HEK293 (cell line): ENCODE measurements at regions not wholly inside any gene's neighbourhood (a gene's known extent, or its start where the extent isn't known, plus 50 kb on each side); places are given as distances from the start of the nearest gene placed in this dataset.

Experiments used
- CTCF ChIA-PET: fragments of 350-600 bp; formaldehyde crosslinking; extraction: SDS; loops from one replicate; lab custom pipeline; 2021; ENCODE audit warnings: antibody characterized with exemption; lab: Yijun Ruan, JAX
- POLR2A ChIA-PET: fragments of 300-600 bp; formaldehyde crosslinking; extraction: SDS; loops from one replicate; lab custom pipeline; 2020; ENCODE audit warnings: antibody characterized with exemption, inconsistent platforms; lab: Yijun Ruan, JAX
- H3K27ac ChIP-seq: fragments of 200-500 bp; sonication (Bioruptor generic); 2 replicates; pipeline ENCODE4 v1.5.1; 2014; ENCODE audit warnings: low read depth, low read length, control low read depth, inconsistent platforms; ENCODE audit errors: extremely low read depth
- H3K36me3 ChIP-seq, 2 experiments: fragments of 200-500 bp in 1 of 2; sonication (Bioruptor generic) in 1 of 2; 1 replicate in 1 of 2; 2 replicates in 1 of 2; pipeline ENCODE4 v1.5.1; 2014 to 2017; ENCODE audit warnings: inconsistent platforms in 2 of 2, low read length in 2 of 2; ENCODE audit not compliant: control insufficient read depth in 2 of 2, insufficient read depth in 1 of 2
- H3K4me1 ChIP-seq: fragments of 200-500 bp; sonication (Bioruptor generic); 2 replicates; pipeline ENCODE4 v1.5.1; 2014; ENCODE audit warnings: mild to moderate bottlenecking, low read length, inconsistent platforms; ENCODE audit not compliant: control insufficient read depth, insufficient read depth
- H3K4me3 ChIP-seq: 2 replicates; pipeline ENCODE4 v1.5.1; 2011; ENCODE audit warnings: low read depth, mild to moderate bottlenecking, control low read depth, low read length, moderate library complexity
- H3K9me3 ChIP-seq: fragments of 200-500 bp; sonication (Bioruptor generic); 2 replicates; pipeline ENCODE4 v1.5.1; 2014; ENCODE audit warnings: low read depth, low read length, inconsistent platforms; ENCODE audit not compliant: control insufficient read depth, insufficient read depth
- KLF16 ChIP-seq: fragments of 450-650 bp; formaldehyde crosslinking; IDR thresholded peaks from 2 replicates; pipeline ENCODE4 v1.5.1; 2017; ENCODE audit warnings: missing biosample characterization, missing genetic modification characterization
- KLF8 ChIP-seq: fragments of 450-650 bp; formaldehyde crosslinking; IDR thresholded peaks from 2 replicates; pipeline ENCODE4 v1.5.1; 2016; ENCODE audit warnings: missing biosample characterization, missing genetic modification characterization
- KLF9 ChIP-seq: fragments of 450-650 bp; formaldehyde crosslinking; IDR thresholded peaks from 2 replicates; pipeline ENCODE4 v1.5.1; 2016; ENCODE audit warnings: missing biosample characterization, missing genetic modification characterization, low read depth
- SETDB1 ChIP-seq: IDR thresholded peaks from one replicate; pipeline ENCODE4 v1.6.1; 2017; ENCODE audit warnings: mild to moderate bottlenecking, low read length, moderate library complexity, mixed read lengths; ENCODE audit not compliant: insufficient read length
- ZNF37A ChIP-seq: fragments of 450-650 bp; IDR thresholded peaks from 2 replicates; pipeline ENCODE4 v1.5.1; 2018; ENCODE audit warnings: missing biosample characterization, missing genetic modification characterization
- ZNF398 ChIP-seq: fragments of 450-650 bp; formaldehyde crosslinking; IDR thresholded peaks from 2 replicates; pipeline ENCODE4 v1.5.1; 2017; ENCODE audit warnings: missing biosample characterization, missing genetic modification characterization
- ZNF404 ChIP-seq: fragments of 450-650 bp; formaldehyde crosslinking; IDR thresholded peaks from 2 replicates; pipeline ENCODE4 v1.5.1; 2017; ENCODE audit warnings: missing biosample characterization, missing genetic modification characterization
- ZNF433 ChIP-seq: fragments of 450-650 bp; formaldehyde crosslinking; IDR thresholded peaks from 2 replicates; pipeline ENCODE4 v1.5.1; 2016; ENCODE audit warnings: missing biosample characterization, missing genetic modification characterization, low read depth
- ZNF501 ChIP-seq: fragments of 450-650 bp; formaldehyde crosslinking; IDR thresholded peaks from 2 replicates; pipeline ENCODE4 v1.5.1; 2016; ENCODE audit warnings: missing biosample characterization, missing genetic modification characterization
- ZNF555 ChIP-seq: fragments of 450-650 bp; formaldehyde crosslinking; conservative IDR thresholded peaks from 2 replicates; pipeline ENCODE4 v1.5.1; 2017; ENCODE audit warnings: missing biosample characterization, mild to moderate bottlenecking, missing genetic modification characterization, inconsistent platforms
- ZNF776 ChIP-seq: fragments of 450-650 bp; formaldehyde crosslinking; IDR thresholded peaks from 2 replicates; pipeline ENCODE4 v1.5.0; 2017; ENCODE audit warnings: missing biosample characterization, missing genetic modification characterization, borderline replicate concordance
- ZNF777 ChIP-seq: fragments of 450-650 bp; formaldehyde crosslinking; IDR thresholded peaks from 2 replicates; pipeline ENCODE4 v1.5.1; 2017; ENCODE audit warnings: missing biosample characterization, missing genetic modification characterization, borderline replicate concordance
- ZNF843 ChIP-seq: fragments of 450-650 bp; formaldehyde crosslinking; IDR thresholded peaks from 2 replicates; pipeline ENCODE4 v1.5.1; 2016; ENCODE audit warnings: missing biosample characterization, missing genetic modification characterization
- ZSCAN5A ChIP-seq: fragments of 450-650 bp; formaldehyde crosslinking; IDR thresholded peaks from 2 replicates; pipeline ENCODE4 v1.5.1; 2016; ENCODE audit warnings: missing biosample characterization, missing genetic modification characterization
- TF ChIP-seq, protein P1 (sequence below): fragments of 450-650 bp; formaldehyde crosslinking; IDR thresholded peaks from 2 replicates; pipeline ENCODE4 v1.5.1; 2016; ENCODE audit warnings: missing biosample characterization, missing genetic modification characterization
- TF ChIP-seq, protein P2 (sequence below): fragments of 450-650 bp; formaldehyde crosslinking; IDR thresholded peaks from 2 replicates; pipeline ENCODE4 v1.5.1; 2016; ENCODE audit warnings: missing biosample characterization, missing genetic modification characterization
- TF ChIP-seq, protein P3 (sequence below): fragments of 450-650 bp; formaldehyde crosslinking; optimal IDR thresholded peaks from 2 replicates; pipeline ENCODE3; 2016; ENCODE audit warnings: missing biosample characterization, mild to moderate bottlenecking, missing genetic modification characterization
- TF ChIP-seq, protein P4 (sequence below): fragments of 450-650 bp; formaldehyde crosslinking; IDR thresholded peaks from 2 replicates; pipeline ENCODE4 v1.5.1; 2016; ENCODE audit warnings: missing biosample characterization, missing genetic modification characterization
- TF ChIP-seq, protein P5 (sequence below): fragments of 450-650 bp; formaldehyde crosslinking; IDR thresholded peaks from 2 replicates; pipeline ENCODE4 v1.5.1; 2016; ENCODE audit warnings: missing biosample characterization, missing genetic modification characterization

GRCh38 chr2:158740621-158741020 lies 54.5 kb upstream of the DAPL1 start:
- Histone ChIP-seq H3K36me3 (no peaks in the 10 kb centered on the region), H3K27ac (no peak overlapping the region), H3K4me1 (no peaks in the 10 kb centered on the region), H3K9me3 (no peaks in the 10 kb centered on the region), H3K4me3 (no peak overlapping the region)
- POLR2A ChIA-PET, result no interaction called here
- TF ChIP-seq, protein P1, sequence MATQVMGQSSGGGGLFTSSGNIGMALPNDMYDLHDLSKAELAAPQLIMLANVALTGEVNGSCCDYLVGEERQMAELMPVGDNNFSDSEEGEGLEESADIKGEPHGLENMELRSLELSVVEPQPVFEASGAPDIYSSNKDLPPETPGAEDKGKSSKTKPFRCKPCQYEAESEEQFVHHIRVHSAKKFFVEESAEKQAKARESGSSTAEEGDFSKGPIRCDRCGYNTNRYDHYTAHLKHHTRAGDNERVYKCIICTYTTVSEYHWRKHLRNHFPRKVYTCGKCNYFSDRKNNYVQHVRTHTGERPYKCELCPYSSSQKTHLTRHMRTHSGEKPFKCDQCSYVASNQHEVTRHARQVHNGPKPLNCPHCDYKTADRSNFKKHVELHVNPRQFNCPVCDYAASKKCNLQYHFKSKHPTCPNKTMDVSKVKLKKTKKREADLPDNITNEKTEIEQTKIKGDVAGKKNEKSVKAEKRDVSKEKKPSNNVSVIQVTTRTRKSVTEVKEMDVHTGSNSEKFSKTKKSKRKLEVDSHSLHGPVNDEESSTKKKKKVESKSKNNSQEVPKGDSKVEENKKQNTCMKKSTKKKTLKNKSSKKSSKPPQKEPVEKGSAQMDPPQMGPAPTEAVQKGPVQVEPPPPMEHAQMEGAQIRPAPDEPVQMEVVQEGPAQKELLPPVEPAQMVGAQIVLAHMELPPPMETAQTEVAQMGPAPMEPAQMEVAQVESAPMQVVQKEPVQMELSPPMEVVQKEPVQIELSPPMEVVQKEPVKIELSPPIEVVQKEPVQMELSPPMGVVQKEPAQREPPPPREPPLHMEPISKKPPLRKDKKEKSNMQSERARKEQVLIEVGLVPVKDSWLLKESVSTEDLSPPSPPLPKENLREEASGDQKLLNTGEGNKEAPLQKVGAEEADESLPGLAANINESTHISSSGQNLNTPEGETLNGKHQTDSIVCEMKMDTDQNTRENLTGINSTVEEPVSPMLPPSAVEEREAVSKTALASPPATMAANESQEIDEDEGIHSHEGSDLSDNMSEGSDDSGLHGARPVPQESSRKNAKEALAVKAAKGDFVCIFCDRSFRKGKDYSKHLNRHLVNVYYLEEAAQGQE, result no peak
- TF ChIP-seq KLF8, result no peak
- TF ChIP-seq ZNF843 (tag by site-specific recombination), result no peak
- TF ChIP-seq, protein P2, sequence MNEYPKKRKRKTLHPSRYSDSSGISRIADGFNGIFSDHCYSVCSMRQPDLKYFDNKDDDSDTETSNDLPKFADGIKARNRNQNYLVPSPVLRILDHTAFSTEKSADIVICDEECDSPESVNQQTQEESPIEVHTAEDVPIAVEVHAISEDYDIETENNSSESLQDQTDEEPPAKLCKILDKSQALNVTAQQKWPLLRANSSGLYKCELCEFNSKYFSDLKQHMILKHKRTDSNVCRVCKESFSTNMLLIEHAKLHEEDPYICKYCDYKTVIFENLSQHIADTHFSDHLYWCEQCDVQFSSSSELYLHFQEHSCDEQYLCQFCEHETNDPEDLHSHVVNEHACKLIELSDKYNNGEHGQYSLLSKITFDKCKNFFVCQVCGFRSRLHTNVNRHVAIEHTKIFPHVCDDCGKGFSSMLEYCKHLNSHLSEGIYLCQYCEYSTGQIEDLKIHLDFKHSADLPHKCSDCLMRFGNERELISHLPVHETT (tag by site-specific recombination), result no peak
- TF ChIP-seq KLF9 (tag by site-specific recombination), result no peak
- no peak for TF ChIP-seq KLF16 (tag by site-specific recombination)
- TF ChIP-seq, protein P3, sequence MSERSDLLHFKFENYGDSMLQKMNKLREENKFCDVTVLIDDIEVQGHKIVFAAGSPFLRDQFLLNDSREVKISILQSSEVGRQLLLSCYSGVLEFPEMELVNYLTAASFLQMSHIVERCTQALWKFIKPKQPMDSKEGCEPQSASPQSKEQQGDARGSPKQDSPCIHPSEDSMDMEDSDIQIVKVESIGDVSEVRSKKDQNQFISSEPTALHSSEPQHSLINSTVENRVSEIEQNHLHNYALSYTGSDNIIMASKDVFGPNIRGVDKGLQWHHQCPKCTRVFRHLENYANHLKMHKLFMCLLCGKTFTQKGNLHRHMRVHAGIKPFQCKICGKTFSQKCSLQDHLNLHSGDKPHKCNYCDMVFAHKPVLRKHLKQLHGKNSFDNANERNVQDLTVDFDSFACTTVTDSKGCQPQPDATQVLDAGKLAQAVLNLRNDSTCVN (tag by site-specific recombination), result no peak
- no peak for TF ChIP-seq ZNF433 (tag by site-specific recombination)
- no peak for TF ChIP-seq ZNF501 (tag by site-specific recombination)
- TF ChIP-seq ZNF404 (tag by site-specific recombination), result no peak
- no peak for TF ChIP-seq ZNF555
- no peak for TF ChIP-seq SETDB1
- no peak for TF ChIP-seq ZNF776 (tag by site-specific recombination)
- TF ChIP-seq, protein P4, sequence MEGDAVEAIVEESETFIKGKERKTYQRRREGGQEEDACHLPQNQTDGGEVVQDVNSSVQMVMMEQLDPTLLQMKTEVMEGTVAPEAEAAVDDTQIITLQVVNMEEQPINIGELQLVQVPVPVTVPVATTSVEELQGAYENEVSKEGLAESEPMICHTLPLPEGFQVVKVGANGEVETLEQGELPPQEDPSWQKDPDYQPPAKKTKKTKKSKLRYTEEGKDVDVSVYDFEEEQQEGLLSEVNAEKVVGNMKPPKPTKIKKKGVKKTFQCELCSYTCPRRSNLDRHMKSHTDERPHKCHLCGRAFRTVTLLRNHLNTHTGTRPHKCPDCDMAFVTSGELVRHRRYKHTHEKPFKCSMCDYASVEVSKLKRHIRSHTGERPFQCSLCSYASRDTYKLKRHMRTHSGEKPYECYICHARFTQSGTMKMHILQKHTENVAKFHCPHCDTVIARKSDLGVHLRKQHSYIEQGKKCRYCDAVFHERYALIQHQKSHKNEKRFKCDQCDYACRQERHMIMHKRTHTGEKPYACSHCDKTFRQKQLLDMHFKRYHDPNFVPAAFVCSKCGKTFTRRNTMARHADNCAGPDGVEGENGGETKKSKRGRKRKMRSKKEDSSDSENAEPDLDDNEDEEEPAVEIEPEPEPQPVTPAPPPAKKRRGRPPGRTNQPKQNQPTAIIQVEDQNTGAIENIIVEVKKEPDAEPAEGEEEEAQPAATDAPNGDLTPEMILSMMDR, result no peak
- CTCF ChIA-PET, result interaction anchor here (1.6 kb wide), 1 partner anchor 13 kb away, joined by 7 read pairs; no protein-coding TSS in a partner anchor

GRCh38 chr2:158741625-158742024 lies 53.5 kb upstream of the DAPL1 start:
- no peak overlapping the region for H3K4me3 ChIP-seq
- no peaks in the 10 kb centered on the region for H3K4me1 ChIP-seq
- TF ChIP-seq ZSCAN5A (no peak), ZNF398 (no peak), ZNF37A (tag by site-specific recombination) (no peak), ZNF777 (tag by site-specific recombination) (no peak)
- TF ChIP-seq, protein P5, sequence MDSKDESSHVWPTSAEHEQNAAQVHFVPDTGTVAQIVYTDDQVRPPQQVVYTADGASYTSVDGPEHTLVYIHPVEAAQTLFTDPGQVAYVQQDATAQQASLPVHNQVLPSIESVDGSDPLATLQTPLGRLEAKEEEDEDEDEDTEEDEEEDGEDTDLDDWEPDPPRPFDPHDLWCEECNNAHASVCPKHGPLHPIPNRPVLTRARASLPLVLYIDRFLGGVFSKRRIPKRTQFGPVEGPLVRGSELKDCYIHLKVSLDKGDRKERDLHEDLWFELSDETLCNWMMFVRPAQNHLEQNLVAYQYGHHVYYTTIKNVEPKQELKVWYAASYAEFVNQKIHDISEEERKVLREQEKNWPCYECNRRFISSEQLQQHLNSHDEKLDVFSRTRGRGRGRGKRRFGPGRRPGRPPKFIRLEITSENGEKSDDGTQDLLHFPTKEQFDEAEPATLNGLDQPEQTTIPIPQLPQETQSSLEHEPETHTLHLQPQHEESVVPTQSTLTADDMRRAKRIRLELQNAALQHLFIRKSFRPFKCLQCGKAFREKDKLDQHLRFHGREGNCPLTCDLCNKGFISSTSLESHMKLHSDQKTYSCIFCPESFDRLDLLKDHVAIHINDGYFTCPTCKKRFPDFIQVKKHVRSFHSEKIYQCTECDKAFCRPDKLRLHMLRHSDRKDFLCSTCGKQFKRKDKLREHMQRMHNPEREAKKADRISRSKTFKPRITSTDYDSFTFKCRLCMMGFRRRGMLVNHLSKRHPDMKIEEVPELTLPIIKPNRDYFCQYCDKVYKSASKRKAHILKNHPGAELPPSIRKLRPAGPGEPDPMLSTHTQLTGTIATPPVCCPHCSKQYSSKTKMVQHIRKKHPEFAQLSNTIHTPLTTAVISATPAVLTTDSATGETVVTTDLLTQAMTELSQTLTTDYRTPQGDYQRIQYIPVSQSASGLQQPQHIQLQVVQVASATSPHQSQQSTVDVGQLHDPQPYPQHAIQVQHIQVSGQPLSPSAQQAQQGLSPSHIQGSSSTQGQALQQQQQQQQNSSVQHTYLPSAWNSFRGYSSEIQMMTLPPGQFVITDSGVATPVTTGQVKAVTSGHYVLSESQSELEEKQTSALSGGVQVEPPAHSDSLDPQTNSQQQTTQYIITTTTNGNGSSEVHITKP (tag by site-specific recombination), result no peak
- ChIA-PET POLR2A (no interaction called here), CTCF (interaction anchor here (0.7 to 3.1 kb wide), 4 partner anchors 12 to 1180 kb away, joined by 3 to 12 read pairs (median 7); no protein-coding TSS in a partner anchor)
- no peak overlapping the region for H3K27ac ChIP-seq
- no peaks in the 10 kb centered on the region for H3K36me3 ChIP-seq
- H3K9me3 ChIP-seq, result no peaks in the 10 kb centered on the region
